Activated T-helper 1 cell treated with anti-CD3 and anti-CD28 coated beads, Interleukin-12 subunit alpha, Interleukin-12 subunit beta, Interleukin-2, Interleukin-4 antibody, amounts not matched to agents 30 ng/mL and 10 ng/mL and 1 ng/mL, durations not matched to agents 14 hours and 24 hours and 36 hours (primary cell): ENCODE measurements at regions not wholly inside any gene's neighbourhood (a gene's known extent, or its start where the extent isn't known, plus 50 kb on each side); places are given as distances from the start of the nearest gene placed in this dataset.

Source experiments
- DNase-seq: peaks from one replicate; pipeline ENCODE4 v3.0.0; 2021; ENCODE audit warnings: low spot score
- H3K27ac Mint-ChIP-seq: one replicate; pipeline ENCODE4 v1.8.0; 2021; ENCODE audit warnings: mild to moderate bottlenecking, mixed read lengths
- H3K27me3 Mint-ChIP-seq: one replicate; pipeline ENCODE4 v1.8.0; 2022; ENCODE audit warnings: mild to moderate bottlenecking, moderate library complexity, mixed read lengths; ENCODE audit not compliant: insufficient read depth
- H3K36me3 Mint-ChIP-seq: one replicate; pipeline ENCODE4 v1.8.0; 2021; ENCODE audit warnings: low read depth, mixed read lengths
- H3K4me1 Mint-ChIP-seq: one replicate; pipeline ENCODE4 v1.8.0; 2021; ENCODE audit warnings: low read depth, mixed read lengths
- H3K4me3 Mint-ChIP-seq: one replicate; pipeline ENCODE4 v1.8.0; 2021; ENCODE audit warnings: mild to moderate bottlenecking, moderate library complexity, mixed read lengths
- H3K9me3 Mint-ChIP-seq: one replicate; pipeline ENCODE4 v1.8.0; 2021; ENCODE audit warnings: mixed read lengths
- intact Hi-C: fragments of 100-400 bp; cut with micrococcal nuclease; formaldehyde crosslinking; loops from one replicate; pipeline ENCODE4 v1.15.1; 2024

DNA sequence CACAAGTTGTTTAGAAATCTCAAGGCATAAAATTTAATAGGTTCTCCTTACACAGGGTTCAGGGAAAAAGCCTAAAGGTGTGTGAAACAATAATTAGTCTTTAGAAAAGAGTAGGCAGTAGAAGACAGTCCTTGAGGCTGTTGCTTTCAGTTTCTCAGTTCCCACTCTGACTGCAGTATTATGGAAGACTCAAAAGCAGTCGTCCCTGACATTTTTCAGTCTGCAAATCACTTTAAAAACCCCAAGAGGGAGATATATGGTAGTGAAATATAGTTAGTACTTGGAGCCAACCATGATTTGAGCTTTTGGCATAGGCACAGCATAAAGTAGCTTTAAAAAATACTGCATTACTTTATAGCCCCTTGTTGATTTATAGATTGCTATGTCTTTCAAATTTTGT, 299.7 kb downstream of the OLFM3 start:
- H3K4me3 Mint-ChIP-seq: no peak overlapping the region
- DNase-seq: no peak
- H3K9me3 Mint-ChIP-seq: no peaks in the 10 kb centered on the region
- peaks cover 3% of the 10 kb centered on the region for H3K27me3 Mint-ChIP-seq
- no peak overlapping the region for H3K27ac Mint-ChIP-seq
- H3K4me1 Mint-ChIP-seq: no peaks in the 10 kb centered on the region
- intact Hi-C loops: no loop called here
- H3K36me3 Mint-ChIP-seq: no peaks in the 10 kb centered on the region

DNA sequence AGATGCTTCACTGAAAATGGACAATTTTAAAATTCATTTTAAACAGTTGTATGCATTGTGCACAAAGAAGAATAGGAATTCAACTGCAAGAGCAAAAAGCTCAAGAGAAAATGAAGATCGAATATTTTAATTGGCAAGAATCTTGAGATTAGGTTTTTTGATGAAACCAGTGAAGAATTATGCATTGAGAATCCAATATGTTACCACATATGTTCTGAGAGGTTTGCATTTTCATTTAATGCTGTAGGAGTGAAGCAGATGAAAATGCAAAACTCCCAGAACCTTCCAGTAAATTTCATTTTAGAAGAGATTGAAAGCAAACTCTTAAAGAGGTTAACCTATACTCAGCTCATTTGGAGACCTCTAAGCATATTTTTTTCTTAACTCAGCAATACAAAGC, 298.0 kb downstream of the OLFM3 start:
- DNase-seq: no peak
- no peak overlapping the region for H3K27ac Mint-ChIP-seq
- no peak overlapping the region for H3K4me3 Mint-ChIP-seq
- H3K4me1 Mint-ChIP-seq: no peaks in the 10 kb centered on the region
- intact Hi-C loops: no loop called here
- no peaks in the 10 kb centered on the region for H3K36me3 Mint-ChIP-seq
- peaks cover 3% of the 10 kb centered on the region for H3K27me3 Mint-ChIP-seq
- no peaks in the 10 kb centered on the region for H3K9me3 Mint-ChIP-seq

- Mint-ChIP-seq H3K27me3 (peaks cover 1% of the 10 kb centered on the region), H3K4me1 (no peaks in the 10 kb centered on the region), H3K9me3 (no peaks in the 10 kb centered on the region), H3K36me3 (no peaks in the 10 kb centered on the region), H3K27ac (no peak overlapping the region), H3K4me3 (no peak overlapping the region)
- DNase-seq: no peak
- intact Hi-C loops: no loop called here
These were observed 291.8 kb downstream of the OLFM3 start for GRCh38 chr1:101704895-101705294.

DNA sequence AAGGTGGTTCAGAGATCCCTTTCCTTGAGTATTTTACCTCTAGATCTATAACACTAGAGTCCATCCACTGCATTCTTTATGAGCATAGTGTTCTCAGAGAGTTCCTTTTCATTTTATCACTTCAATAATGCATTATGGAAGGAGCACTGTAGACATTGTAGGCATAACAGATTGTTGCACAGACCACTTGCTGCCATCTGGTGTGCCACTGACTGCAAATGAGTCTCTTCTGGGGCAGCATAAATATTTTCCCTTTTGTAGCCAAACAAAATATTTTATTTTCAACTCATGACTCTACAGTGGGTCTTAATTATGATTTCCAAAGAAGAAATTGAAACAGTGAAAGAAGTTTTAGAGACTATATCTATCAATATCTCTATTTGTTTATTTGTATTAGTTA, 290.4 kb downstream of the OLFM3 start:
- H3K9me3 Mint-ChIP-seq: no peaks in the 10 kb centered on the region
- intact Hi-C loops: no loop called here
- H3K4me1 Mint-ChIP-seq: no peaks in the 10 kb centered on the region
- H3K36me3 Mint-ChIP-seq: no peaks in the 10 kb centered on the region
- H3K4me3 Mint-ChIP-seq: no peak overlapping the region
- DNase-seq: no peak
- H3K27ac Mint-ChIP-seq: no peak overlapping the region
- peaks cover 1% of the 10 kb centered on the region for H3K27me3 Mint-ChIP-seq

DNA sequence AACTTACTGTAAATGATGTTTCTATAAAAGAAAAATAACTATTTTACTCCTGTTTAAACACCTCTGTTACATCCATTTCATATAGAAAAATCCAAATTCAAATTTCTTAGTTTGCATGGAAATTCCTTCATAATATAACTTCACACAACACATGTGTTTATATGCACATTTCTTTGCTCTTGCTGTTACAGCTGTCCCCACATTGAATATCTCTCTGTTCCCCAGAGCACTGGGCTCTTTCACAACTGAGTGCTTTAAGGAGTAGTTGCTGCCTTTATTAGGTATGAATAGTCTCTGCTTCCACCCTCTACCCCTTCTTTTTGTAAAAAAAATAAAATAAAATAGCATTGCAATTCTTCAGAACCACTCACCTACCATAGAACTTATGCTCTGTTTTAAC, 287.0 kb downstream of the OLFM3 start:
- no peak overlapping the region for H3K27ac Mint-ChIP-seq
- no peak overlapping the region for H3K4me3 Mint-ChIP-seq
- H3K4me1 Mint-ChIP-seq: no peaks in the 10 kb centered on the region
- no peaks in the 10 kb centered on the region for H3K36me3 Mint-ChIP-seq
- intact Hi-C loops: no loop called here
- no peak for DNase-seq
- peaks cover 3% of the 10 kb centered on the region for H3K27me3 Mint-ChIP-seq
- H3K9me3 Mint-ChIP-seq: no peaks in the 10 kb centered on the region

- Mint-ChIP-seq H3K36me3 (no peaks in the 10 kb centered on the region), H3K9me3 (no peaks in the 10 kb centered on the region), H3K4me1 (no peaks in the 10 kb centered on the region), H3K27ac (no peak overlapping the region), H3K27me3 (peaks cover 3% of the 10 kb centered on the region), H3K4me3 (no peak overlapping the region)
- no peak for DNase-seq
- intact Hi-C loops: no loop called here
These were observed 283.0 kb downstream of the OLFM3 start for GRCh38 chr1:101713760-101714159.

DNA sequence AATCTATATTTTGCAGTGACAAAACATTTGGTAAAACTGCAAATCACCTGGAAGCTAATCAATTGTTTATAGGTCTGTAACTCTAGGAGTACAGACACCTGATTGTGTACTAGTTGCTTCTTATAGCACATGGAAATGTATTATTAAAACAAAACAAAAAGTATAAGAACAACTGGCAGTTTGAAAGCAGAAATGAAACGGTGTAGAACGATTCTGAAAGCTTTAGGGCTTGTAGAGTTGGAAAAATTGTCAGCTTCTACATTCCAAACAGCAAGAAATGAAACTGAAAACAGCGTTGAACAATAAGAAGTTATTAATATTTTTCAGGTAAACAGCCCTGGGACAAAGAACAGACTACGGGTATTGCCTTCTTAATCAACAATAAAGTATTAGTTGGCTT, 273.3 kb downstream of the OLFM3 start:
- DNase-seq: no peak
- intact Hi-C loops: no loop called here
- no peaks in the 10 kb centered on the region for H3K4me1 Mint-ChIP-seq
- H3K36me3 Mint-ChIP-seq: no peaks in the 10 kb centered on the region
- H3K27ac Mint-ChIP-seq: no peak overlapping the region
- no peaks in the 10 kb centered on the region for H3K27me3 Mint-ChIP-seq
- H3K4me3 Mint-ChIP-seq: no peak overlapping the region
- no peaks in the 10 kb centered on the region for H3K9me3 Mint-ChIP-seq

GRCh38 chr1:101728029-101728428, 268.7 kb downstream of the OLFM3 start:
- no peaks in the 10 kb centered on the region for H3K36me3 Mint-ChIP-seq
- no peak for DNase-seq
- no peaks in the 10 kb centered on the region for H3K4me1 Mint-ChIP-seq
- H3K27me3 Mint-ChIP-seq: peaks cover 2% of the 10 kb centered on the region
- intact Hi-C loops: no loop called here
- no peaks in the 10 kb centered on the region for H3K9me3 Mint-ChIP-seq
- H3K4me3 Mint-ChIP-seq: no peak overlapping the region
- no peak overlapping the region for H3K27ac Mint-ChIP-seq

- no peaks in the 10 kb centered on the region for H3K36me3 Mint-ChIP-seq
- no peak overlapping the region for H3K4me3 Mint-ChIP-seq
- H3K27me3 Mint-ChIP-seq: peaks cover 2% of the 10 kb centered on the region
- DNase-seq: no peak
- H3K27ac Mint-ChIP-seq: no peak overlapping the region
- intact Hi-C loops: no loop called here
- no peaks in the 10 kb centered on the region for H3K4me1 Mint-ChIP-seq
- H3K9me3 Mint-ChIP-seq: no peaks in the 10 kb centered on the region
These were observed 266.2 kb downstream of the OLFM3 start for GRCh38 chr1:101730559-101730958.

DNA sequence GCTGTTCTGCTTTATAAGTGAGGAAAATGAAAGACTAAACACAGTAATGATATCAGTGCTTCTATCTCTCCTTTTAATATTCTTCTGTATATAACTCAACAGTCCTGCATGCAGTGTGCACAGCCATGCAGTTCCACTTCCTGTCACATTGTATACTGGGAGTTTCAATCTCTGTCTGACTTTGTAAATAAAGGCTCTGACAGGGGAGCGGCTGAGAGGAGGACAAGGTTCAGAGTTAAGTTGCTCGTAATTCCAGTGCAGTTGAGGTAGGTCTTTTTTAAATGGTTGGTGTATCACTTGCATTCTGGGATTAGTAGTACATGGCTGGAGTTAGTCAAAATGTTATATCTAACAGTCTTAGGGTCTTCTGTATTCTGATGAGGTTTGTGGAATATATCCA, 264.5 kb downstream of the OLFM3 start:
- no peak overlapping the region for H3K27ac Mint-ChIP-seq
- peaks cover 2% of the 10 kb centered on the region for H3K27me3 Mint-ChIP-seq
- intact Hi-C loops: no loop called here
- no peaks in the 10 kb centered on the region for H3K9me3 Mint-ChIP-seq
- H3K4me1 Mint-ChIP-seq: no peaks in the 10 kb centered on the region
- no peak for DNase-seq
- H3K4me3 Mint-ChIP-seq: no peak overlapping the region
- H3K36me3 Mint-ChIP-seq: no peaks in the 10 kb centered on the region

- DNase-seq: no peak
- H3K27me3 Mint-ChIP-seq: peaks cover 2% of the 10 kb centered on the region
- H3K4me3 Mint-ChIP-seq: no peak overlapping the region
- H3K27ac Mint-ChIP-seq: no peak overlapping the region
- H3K36me3 Mint-ChIP-seq: no peaks in the 10 kb centered on the region
- no peaks in the 10 kb centered on the region for H3K4me1 Mint-ChIP-seq
- intact Hi-C loops: no loop called here
- no peaks in the 10 kb centered on the region for H3K9me3 Mint-ChIP-seq
These were observed 263.4 kb downstream of the OLFM3 start for GRCh38 chr1:101733340-101733739.

- no peak for DNase-seq
- no peaks in the 10 kb centered on the region for H3K36me3 Mint-ChIP-seq
- intact Hi-C loops: no loop called here
- no peaks in the 10 kb centered on the region for H3K9me3 Mint-ChIP-seq
- peaks cover 3% of the 10 kb centered on the region for H3K27me3 Mint-ChIP-seq
- H3K4me1 Mint-ChIP-seq: no peaks in the 10 kb centered on the region
- no peak overlapping the region for H3K4me3 Mint-ChIP-seq
- no peak overlapping the region for H3K27ac Mint-ChIP-seq
These were observed 258.3 kb downstream of the OLFM3 start for GRCh38 chr1:101738475-101738874.

DNA sequence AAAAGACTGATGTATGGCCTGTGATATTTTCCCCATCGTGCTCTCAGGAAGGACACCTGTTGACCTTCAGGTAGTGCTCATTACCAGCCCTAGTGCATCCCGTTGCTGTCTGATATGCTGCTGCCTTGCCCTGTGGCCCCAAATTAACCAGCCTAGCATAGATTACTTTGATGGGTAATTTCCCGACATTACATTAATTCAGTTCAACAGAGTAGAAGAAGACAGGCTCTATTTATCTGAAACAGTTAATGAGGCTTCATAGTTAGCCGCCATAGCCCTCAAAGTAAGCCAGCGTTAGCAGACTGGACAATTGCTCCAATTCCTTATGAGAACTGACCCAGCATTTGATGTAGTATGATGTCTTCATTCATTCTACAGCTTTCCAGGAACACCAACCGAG, 257.6 kb downstream of the OLFM3 start:
- Mint-ChIP-seq H3K4me3 (no peak overlapping the region), H3K27ac (no peak overlapping the region), H3K27me3 (peaks cover 3% of the 10 kb centered on the region), H3K9me3 (no peaks in the 10 kb centered on the region), H3K36me3 (no peaks in the 10 kb centered on the region), H3K4me1 (no peaks in the 10 kb centered on the region)
- intact Hi-C loops: no loop called here
- no peak for DNase-seq

GRCh38 chr1:101739826-101740330, 256.8 kb downstream of the OLFM3 start:
- Mint-ChIP-seq H3K9me3 (no peaks in the 10 kb centered on the region), H3K4me3 (no peak overlapping the region), H3K27ac (no peak overlapping the region), H3K4me1 (no peaks in the 10 kb centered on the region), H3K36me3 (no peaks in the 10 kb centered on the region), H3K27me3 (peaks cover 3% of the 10 kb centered on the region)
- DNase-seq: no peak
- intact Hi-C loops: no loop called here
